ENCODE measurements at regions not wholly inside any gene's neighbourhood (a gene's known extent, or its start where the extent isn't known, plus 50 kb on each side); places are given as distances from the start of the nearest gene placed in this dataset.

DNA sequence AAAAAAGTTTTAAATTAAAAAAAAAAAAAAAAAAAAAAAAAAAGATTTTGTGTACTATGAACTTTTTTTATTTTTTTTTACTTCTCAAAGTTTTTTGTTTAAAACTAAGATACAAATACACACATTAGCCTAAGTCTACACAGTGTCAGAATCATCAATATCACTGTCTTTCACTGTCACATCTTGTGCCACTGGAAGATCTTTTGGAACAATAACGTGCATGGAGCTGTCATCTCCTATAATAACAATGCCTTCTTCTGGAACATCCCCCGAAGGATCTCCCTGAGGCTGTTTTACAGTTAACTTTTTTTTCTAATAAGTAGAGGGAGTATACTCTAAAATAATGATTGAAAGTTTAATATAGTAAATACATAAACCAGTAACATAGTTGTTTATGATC lies 295.7 kb downstream of the KCNJ2 start:
- H3K4me3 Mint-ChIP-seq: no peak overlapping the region
- no peak overlapping the region for H3K27ac Mint-ChIP-seq
- TF ChIP-seq CTCF (IDR thresholded peaks at IDR 0.05) (no peak), EZH2 (IDR thresholded peaks at IDR 0.05; ENCODE audit: borderline replicate concordance, insufficient read depth, low read depth, low read length, poor library complexity, severe bottlenecking) (no peak)
- no peaks in the 10 kb centered on the region for H3K27me3 Mint-ChIP-seq
- CTCF ChIA-PET: no interaction called here
- Histone ChIP-seq H3K36me3 (replicated peaks in 1 of 2; ENCODE audit: control extremely low read depth in 1 of 2, control insufficient read depth in 1 of 2, extremely low read depth in 1 of 2, insufficient read depth in 2 of 2, low read length in 1 of 2) (no peaks in the 10 kb centered on the region), H3K27ac (ENCODE audit: low read length in 2 of 2) (no peak overlapping the region), H3K4me1 (ENCODE audit: control insufficient read depth in 2 of 2, insufficient read depth in 2 of 2, low read length in 2 of 2) (no peaks in the 10 kb centered on the region), H3K27me3 (replicated peaks in 1 of 4; ENCODE audit: control extremely low read depth in 1 of 4, control insufficient read depth in 3 of 4, insufficient read depth in 4 of 4, low read length in 3 of 4) (no peaks in the 10 kb centered on the region), H3K4me2 (replicated peaks; ENCODE audit: low read depth, low read length, poor library complexity, severe bottlenecking) (no peak overlapping the region), H3K79me2 (ENCODE audit: control insufficient read depth, insufficient read depth, low read length) (no peaks in the 10 kb centered on the region), H3K9me3 (ENCODE audit: control extremely low read depth in 1 of 3, control insufficient read depth in 2 of 3, insufficient read depth in 1 of 3, low read length in 2 of 3) (no peaks in the 10 kb centered on the region), H3K9ac (ENCODE audit: low read length) (no peak overlapping the region), H2AFZ (ENCODE audit: insufficient read depth, low read depth, low read length, poor library complexity, severe bottlenecking) (no peak overlapping the region), H3K4me3 (ENCODE audit: control extremely low read depth in 1 of 5, extremely low read depth in 1 of 5, insufficient read depth in 1 of 5, low read depth in 2 of 5, low read length in 4 of 5) (no peak overlapping the region), H4K20me1 (ENCODE audit: control insufficient read depth, insufficient read depth, low read length, poor library complexity, severe bottlenecking) (no peaks in the 10 kb centered on the region)
- intact Hi-C loops (cut with micrococcal nuclease): no loop called here
- no peaks in the 10 kb centered on the region for H3K4me1 Mint-ChIP-seq
- POLR2A ChIA-PET: no interaction called here
- ATAC-seq (ENCODE audit: low read depth) (no peak), DNase-seq (no peak)
- no peaks in the 10 kb centered on the region for H3K9me3 Mint-ChIP-seq (ENCODE audit: insufficient read depth)
- WGBS (ENCODE audit: insufficient coverage): no CpG with 5 or more reads among the region's 2 CpGs

DNA sequence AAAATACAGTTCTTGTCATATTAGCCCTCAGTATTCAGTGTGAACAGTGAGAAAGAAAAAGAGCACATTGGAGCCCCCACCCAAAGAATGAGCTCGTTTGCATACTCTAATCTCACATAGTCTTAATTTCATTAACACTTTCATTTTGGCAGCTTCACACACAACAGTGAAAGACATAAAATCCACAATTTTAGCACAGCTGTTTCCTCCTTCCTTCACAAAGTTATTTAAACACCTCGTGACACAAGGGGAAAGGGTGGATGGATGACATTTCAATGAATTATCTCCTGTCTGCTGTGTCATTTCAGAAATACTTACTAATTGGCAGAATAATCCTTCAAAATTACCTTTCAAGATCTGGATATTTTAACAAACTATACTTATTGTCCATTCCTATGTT lies 299.3 kb downstream of the KCNJ2 start:
- no peak overlapping the region for H3K27ac ChIP-seq (ENCODE audit: low read length in 2 of 2)
- TF ChIP-seq CTCF (IDR thresholded peaks at IDR 0.05) (no peak), EZH2 (IDR thresholded peaks at IDR 0.05; ENCODE audit: borderline replicate concordance, insufficient read depth, low read depth, low read length, poor library complexity, severe bottlenecking) (no peak)
- H3K79me2 ChIP-seq (ENCODE audit: control insufficient read depth, insufficient read depth, low read length): no peaks in the 10 kb centered on the region
- DNase-seq (no peak), ATAC-seq (ENCODE audit: low read depth) (no peak)
- H3K4me2 ChIP-seq (replicated peaks; ENCODE audit: low read depth, low read length, poor library complexity, severe bottlenecking): no peak overlapping the region
- H3K4me3 ChIP-seq (ENCODE audit: control extremely low read depth in 1 of 5, extremely low read depth in 1 of 5, insufficient read depth in 1 of 5, low read depth in 2 of 5, low read length in 4 of 5): no peak overlapping the region
- no peak overlapping the region for H3K4me3 Mint-ChIP-seq
- no peak overlapping the region for H3K27ac Mint-ChIP-seq
- no peaks in the 10 kb centered on the region for H4K20me1 ChIP-seq (ENCODE audit: control insufficient read depth, insufficient read depth, low read length, poor library complexity, severe bottlenecking)
- no peaks in the 10 kb centered on the region for H3K36me3 ChIP-seq (replicated peaks in 1 of 2; ENCODE audit: control extremely low read depth in 1 of 2, control insufficient read depth in 1 of 2, extremely low read depth in 1 of 2, insufficient read depth in 2 of 2, low read length in 1 of 2)
- intact Hi-C loops (cut with micrococcal nuclease): no loop called here
- ChIA-PET CTCF (no interaction called here), POLR2A (no interaction called here)
- no peaks in the 10 kb centered on the region for H3K4me1 Mint-ChIP-seq
- WGBS (ENCODE audit: insufficient coverage): no CpG with 5 or more reads among the region's 2 CpGs
- no peaks in the 10 kb centered on the region for H3K9me3 Mint-ChIP-seq (ENCODE audit: insufficient read depth)
- peaks cover 0 to 10% (median 0%) of the 10 kb centered on the region in 3 donors for H3K9me3 ChIP-seq (ENCODE audit: control extremely low read depth in 1 of 3, control insufficient read depth in 2 of 3, insufficient read depth in 1 of 3, low read length in 2 of 3)
- H2AFZ ChIP-seq (ENCODE audit: insufficient read depth, low read depth, low read length, poor library complexity, severe bottlenecking): no peak overlapping the region
- H3K9ac ChIP-seq (ENCODE audit: low read length): no peak overlapping the region
- H3K4me1 ChIP-seq (ENCODE audit: control insufficient read depth in 2 of 2, insufficient read depth in 2 of 2, low read length in 2 of 2): no peaks in the 10 kb centered on the region
- H3K27me3 Mint-ChIP-seq: no peaks in the 10 kb centered on the region
- H3K27me3 ChIP-seq (replicated peaks in 1 of 4; ENCODE audit: control extremely low read depth in 1 of 4, control insufficient read depth in 3 of 4, insufficient read depth in 4 of 4, low read length in 3 of 4): no peaks in the 10 kb centered on the region

Measured in B cell (primary cell).